B cell (primary cell): ENCODE measurements at regions not wholly inside any gene's neighbourhood (a gene's known extent, or its start where the extent isn't known, plus 50 kb on each side); places are given as distances from the start of the nearest gene placed in this dataset.

Experiments
- ATAC-seq: fragments of 200-7000 bp; cut with Tn5 transposase; one replicate; pipeline ENCODE4 v1.10.0; 2021; ENCODE audit warnings: low read depth, mild to moderate bottlenecking, moderate number of reproducible peaks, moderate library complexity
- CTCF ChIA-PET: fragments of 350-600 bp; sonication (Branson Sonifier 250); formaldehyde crosslinking; loops from one replicate; lab custom pipeline; 2021; ENCODE audit warnings: antibody characterized with exemption, inconsistent platforms; lab: Charles Lee
- POLR2A ChIA-PET: fragments of 350-600 bp; sonication (Branson Sonifier 250); formaldehyde crosslinking; loops from one replicate; lab custom pipeline; 2021; ENCODE audit warnings: antibody characterized with exemption; lab: Charles Lee
- DNase-seq: peaks from one replicate; pipeline ENCODE4 v3.0.0; 2013
- H2AFZ ChIP-seq: 2 replicates; pipeline ENCODE4 v1.6.1; 2012; ENCODE audit warnings: mild to moderate bottlenecking, low read depth, low read length; ENCODE audit not compliant: insufficient read depth, poor library complexity, severe bottlenecking
- H3K27ac ChIP-seq, 2 donors: 1 replicate in 1 of 2; 2 replicates in 1 of 2; pipeline ENCODE4 v1.5.1; 2012 to 2013; ENCODE audit warnings: low read length in 2 of 2, mild to moderate bottlenecking in 2 of 2, moderate library complexity in 1 of 2
- H3K27me3 ChIP-seq, 4 experiments: fragments of 200-600 bp in 1 of 4; sonication (generic) in 1 of 4; replicated peaks in 1 of 4; 1 replicate in 2 of 4; 2 replicates in 2 of 4; pipeline versions ENCODE4 v1.6.1 to v1.7.0; 2013 to 2016; ENCODE audit warnings: low read length in 3 of 4, mild to moderate bottlenecking in 2 of 4, mixed read lengths in 1 of 4, moderate library complexity in 1 of 4; ENCODE audit not compliant: insufficient read depth in 4 of 4, control insufficient read depth in 3 of 4; ENCODE audit errors: control extremely low read depth in 1 of 4
- H3K36me3 ChIP-seq, 2 experiments: replicated peaks in 1 of 2; 1 replicate in 1 of 2; 2 replicates in 1 of 2; pipeline versions ENCODE4 v1.6.1 to v1.7.1; 2013; ENCODE audit warnings: low read length in 1 of 2; ENCODE audit not compliant: insufficient read depth in 2 of 2, control insufficient read depth in 1 of 2; ENCODE audit errors: control extremely low read depth in 1 of 2, extremely low read depth in 1 of 2
- H3K4me1 ChIP-seq, 2 donors: fragments of 200-600 bp in 1 of 2; sonication (generic) in 1 of 2; 1 replicate in 1 of 2; 2 replicates in 1 of 2; pipeline versions ENCODE4 v1.5.1 to v1.6.1; 2013 to 2017; ENCODE audit warnings: low read length in 2 of 2; ENCODE audit not compliant: control insufficient read depth in 2 of 2, insufficient read depth in 2 of 2
- H3K4me2 ChIP-seq: replicated peaks from 2 replicates; pipeline ENCODE3; 2012; ENCODE audit warnings: mild to moderate bottlenecking, low read depth, low read length; ENCODE audit not compliant: poor library complexity, severe bottlenecking
- H3K4me3 ChIP-seq, 5 experiments: fragments of 200-600 bp in 1 of 5; sonication (generic) in 1 of 5; 1 replicate in 3 of 5; 2 replicates in 2 of 5; pipeline versions ENCODE4 v1.5.1 to v1.7.0; 2011 to 2016; ENCODE audit warnings: low read length in 4 of 5, mild to moderate bottlenecking in 4 of 5, low read depth in 2 of 5, control low read depth in 1 of 5, moderate library complexity in 1 of 5; ENCODE audit not compliant: insufficient read depth in 1 of 5; ENCODE audit errors: control extremely low read depth in 1 of 5, extremely low read depth in 1 of 5
- H3K79me2 ChIP-seq: fragments of 200-600 bp; sonication (generic); one replicate; pipeline ENCODE4 v1.6.0; 2016; ENCODE audit warnings: low read length; ENCODE audit not compliant: control insufficient read depth, insufficient read depth
- H3K9ac ChIP-seq: fragments of 200-600 bp; sonication (generic); 2 replicates; pipeline ENCODE4 v1.6.1; 2017; ENCODE audit warnings: mild to moderate bottlenecking, low read length, moderate library complexity
- H3K9me3 ChIP-seq, 3 donors: one replicate each; pipeline versions ENCODE4 v1.6.1 to v1.7.1; 2013; ENCODE audit warnings: low read length in 2 of 3; ENCODE audit not compliant: control insufficient read depth in 2 of 3, insufficient read depth in 1 of 3; ENCODE audit errors: control extremely low read depth in 1 of 3
- H4K20me1 ChIP-seq: 2 replicates; pipeline ENCODE4 v1.6.0; 2012; ENCODE audit warnings: mild to moderate bottlenecking, low read length; ENCODE audit not compliant: insufficient read depth, control insufficient read depth, poor library complexity, severe bottlenecking
- H3K27ac Mint-ChIP-seq: one replicate; pipeline ENCODE4 v1.8.0; 2021; ENCODE audit warnings: mixed read lengths
- H3K27me3 Mint-ChIP-seq: one replicate; pipeline ENCODE4 v1.8.0; 2021; ENCODE audit warnings: mixed read lengths
- H3K4me1 Mint-ChIP-seq: one replicate; pipeline ENCODE4 v1.8.0; 2021; ENCODE audit warnings: mixed read lengths
- H3K4me3 Mint-ChIP-seq: one replicate; pipeline ENCODE4 v1.8.0; 2021; ENCODE audit warnings: mixed read lengths
- H3K9me3 Mint-ChIP-seq: one replicate; pipeline ENCODE4 v1.8.0; 2022; ENCODE audit warnings: mixed read lengths; ENCODE audit not compliant: insufficient read depth
- EZH2 ChIP-seq: IDR thresholded peaks from 2 replicates; pipeline ENCODE4 v1.6.1; 2012; ENCODE audit warnings: borderline replicate concordance, low read depth, mild to moderate bottlenecking, moderate library complexity, low read length; ENCODE audit not compliant: insufficient read depth, poor library complexity, severe bottlenecking
- WGBS: methylation state at CpG from one replicate; pipeline ENCODE4 v1.1.5; 2013; ENCODE audit warnings: missing lambda C conversion rate; ENCODE audit not compliant: insufficient coverage; 5-methylcytosine and 5-hydroxymethylcytosine counted together
- intact Hi-C: fragments of 100-400 bp; cut with micrococcal nuclease; formaldehyde crosslinking; loops from one replicate; pipeline ENCODE4 v1.10.0; 2022
- TF ChIP-seq, protein P1 (sequence below): fragments of 200-600 bp; IDR thresholded peaks from one replicate; pipeline ENCODE4 v1.8.0; 2022; ENCODE audit warnings: antibody characterized with exemption, mild to moderate bottlenecking

- CTCF ChIA-PET: interaction anchor here (1.4 kb wide), 1 partner anchor 280 kb away, joined by 3 read pairs; no protein-coding TSS in a partner anchor
- POLR2A ChIA-PET: no interaction called here
These were observed 280.7 kb downstream of the BCOR start for GRCh38 chrX:39816871-39817731.

More at GRCh38 chrX:39816871-39817731, 280.7 kb downstream of the BCOR start:
- Mint-ChIP-seq H3K4me3 (no peak overlapping the region), H3K9me3 (no peaks in the 10 kb centered on the region), H3K27ac (no peak overlapping the region), H3K27me3 (peaks cover 25% of the 10 kb centered on the region), H3K4me1 (peaks cover 11% of the 10 kb centered on the region)
- Histone ChIP-seq H3K4me1 (no peaks in the 10 kb centered on the region), H3K36me3 (no peaks in the 10 kb centered on the region), H2AFZ (no peak overlapping the region), H4K20me1 (no peaks in the 10 kb centered on the region), H3K79me2 (no peaks in the 10 kb centered on the region), H3K27ac (no peak overlapping the region), H3K4me2 (no peak overlapping the region), H3K4me3 (no peak overlapping the region), H3K27me3 (peaks cover 0 to 38% (median 3%) of the 10 kb centered on the region in 4 experiments), H3K9ac (no peak overlapping the region), H3K9me3 (no peaks in the 10 kb centered on the region)
- 79% methylated on average over 6 of the region's 16 CpGs for WGBS
- TF ChIP-seq, protein P1, sequence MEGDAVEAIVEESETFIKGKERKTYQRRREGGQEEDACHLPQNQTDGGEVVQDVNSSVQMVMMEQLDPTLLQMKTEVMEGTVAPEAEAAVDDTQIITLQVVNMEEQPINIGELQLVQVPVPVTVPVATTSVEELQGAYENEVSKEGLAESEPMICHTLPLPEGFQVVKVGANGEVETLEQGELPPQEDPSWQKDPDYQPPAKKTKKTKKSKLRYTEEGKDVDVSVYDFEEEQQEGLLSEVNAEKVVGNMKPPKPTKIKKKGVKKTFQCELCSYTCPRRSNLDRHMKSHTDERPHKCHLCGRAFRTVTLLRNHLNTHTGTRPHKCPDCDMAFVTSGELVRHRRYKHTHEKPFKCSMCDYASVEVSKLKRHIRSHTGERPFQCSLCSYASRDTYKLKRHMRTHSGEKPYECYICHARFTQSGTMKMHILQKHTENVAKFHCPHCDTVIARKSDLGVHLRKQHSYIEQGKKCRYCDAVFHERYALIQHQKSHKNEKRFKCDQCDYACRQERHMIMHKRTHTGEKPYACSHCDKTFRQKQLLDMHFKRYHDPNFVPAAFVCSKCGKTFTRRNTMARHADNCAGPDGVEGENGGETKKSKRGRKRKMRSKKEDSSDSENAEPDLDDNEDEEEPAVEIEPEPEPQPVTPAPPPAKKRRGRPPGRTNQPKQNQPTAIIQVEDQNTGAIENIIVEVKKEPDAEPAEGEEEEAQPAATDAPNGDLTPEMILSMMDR: no peak
- TF ChIP-seq EZH2: no peak
- ATAC-seq (no peak), DNase-seq (no peak)
- intact Hi-C loops: loop anchor here (10.0 kb wide), 1 partner anchor 648 kb away; no protein-coding TSS in a partner anchor
